Activated T-helper 1 cell treated with anti-CD3 and anti-CD28 coated beads, Interleukin-2, amount 50 U/mL, for 16 hours (primary cell): ENCODE measurements at regions not wholly inside any gene's neighbourhood (a gene's known extent, or its start where the extent isn't known, plus 50 kb on each side); places are given as distances from the start of the nearest gene placed in this dataset.

Experiments used
- DNase-seq, 2 donors: peaks; one replicate each; pipeline ENCODE4 v3.0.0-alpha.2; 2020; ENCODE audit warnings: low read depth in 1 of 2, low spot score in 1 of 2

DNA sequence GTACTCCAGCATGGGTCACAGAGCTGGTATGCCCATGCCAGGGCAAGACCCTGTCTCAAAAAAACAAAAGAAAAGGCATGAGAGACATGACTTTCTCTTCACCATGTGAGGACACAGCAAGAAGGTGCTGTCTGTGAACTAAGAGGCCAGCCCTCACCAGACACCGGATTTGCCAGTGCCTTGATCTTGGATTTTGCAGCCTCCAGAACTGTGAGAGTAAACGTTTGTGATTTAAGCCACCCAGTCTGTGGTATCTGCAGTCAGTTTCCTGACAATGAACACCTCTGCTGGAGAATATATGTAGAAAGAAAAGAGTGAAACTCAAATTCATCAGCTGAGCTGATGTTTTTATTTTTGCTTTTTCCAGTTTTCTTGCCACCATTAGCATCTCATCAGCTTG is 166.3 kb upstream of the RAB4A start:
- no peak for DNase-seq

- DNase-seq, result no peak
Measured at GRCh38 chr1:229105109-229105508, 165.8 kb upstream of the RAB4A start.

DNA sequence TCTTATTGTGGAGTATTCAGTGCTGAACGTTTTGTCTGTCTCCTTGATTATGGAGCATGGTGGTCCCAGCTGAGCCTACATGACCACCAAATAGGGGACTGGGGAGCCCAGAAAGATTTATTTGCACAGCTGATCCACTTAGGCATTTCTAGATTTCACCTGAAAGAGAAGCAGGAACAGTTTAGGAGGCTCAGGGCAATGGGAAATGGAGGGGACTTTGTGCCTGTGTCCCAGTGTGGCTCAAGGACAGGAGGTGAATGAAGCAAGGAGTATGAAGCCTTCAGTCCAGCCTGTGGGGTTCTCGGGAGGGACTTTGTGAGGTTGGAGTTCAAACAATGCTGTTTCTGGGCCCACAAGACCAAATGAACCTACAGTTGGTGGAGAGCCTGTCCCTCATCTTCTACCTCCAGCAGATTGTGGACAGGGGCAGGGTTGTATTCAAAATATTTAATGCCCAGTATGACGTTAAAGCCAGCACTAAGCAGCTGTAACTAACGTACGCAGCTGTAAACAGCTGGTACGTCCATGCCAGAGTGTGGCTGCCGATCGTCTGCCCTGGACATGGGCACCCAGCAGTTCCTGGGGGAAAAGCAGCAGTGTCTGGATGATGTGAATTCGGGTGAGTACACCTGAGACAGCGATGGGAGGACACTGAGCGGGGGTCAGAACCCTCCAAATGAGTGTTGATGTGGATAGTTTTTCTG is 164.9 kb upstream of the RAB4A start:
- DNase-seq, result no peak

- DNase-seq, result no peak
Measured at GRCh38 chr1:229106526-229107125, 164.3 kb upstream of the RAB4A start.

GRCh38 chr1:229107304-229107815 is 163.6 kb upstream of the RAB4A start:
- no peak for DNase-seq

GRCh38 chr1:229107972-229108371 is 162.9 kb upstream of the RAB4A start:
- no peak for DNase-seq

DNA sequence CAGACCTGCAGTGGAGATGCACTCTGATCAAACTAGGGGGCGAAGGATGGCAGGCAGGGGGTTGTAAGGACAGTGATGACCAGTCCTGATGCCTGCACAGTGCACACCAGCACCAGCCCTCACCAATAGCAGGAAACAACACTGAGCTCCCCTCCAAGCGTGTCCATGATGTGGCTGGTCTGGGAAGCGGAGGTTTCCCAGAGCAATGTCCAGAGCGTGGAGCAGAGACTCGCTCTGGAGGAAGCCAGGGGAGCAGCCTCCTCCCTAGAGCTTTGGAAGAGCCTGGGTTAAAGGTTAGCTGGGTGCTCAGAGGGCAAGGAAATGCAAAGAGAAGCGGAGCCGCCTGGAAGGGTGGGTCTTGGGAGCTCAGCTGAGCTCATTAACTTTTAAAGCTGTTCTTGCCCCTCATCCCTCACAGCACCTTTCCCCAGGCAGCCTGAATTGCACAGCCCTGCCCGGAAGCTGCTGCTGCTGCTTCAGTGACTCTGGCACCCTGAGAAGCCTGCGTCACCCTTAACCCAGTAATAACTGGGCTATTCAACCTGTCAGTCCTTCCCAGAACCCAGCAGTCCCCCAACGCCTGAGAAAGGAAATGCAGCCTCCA is 162.2 kb upstream of the RAB4A start:
- DNase-seq, result no peak

GRCh38 chr1:229109320-229109761 is 161.6 kb upstream of the RAB4A start:
- no peak for DNase-seq

DNA sequence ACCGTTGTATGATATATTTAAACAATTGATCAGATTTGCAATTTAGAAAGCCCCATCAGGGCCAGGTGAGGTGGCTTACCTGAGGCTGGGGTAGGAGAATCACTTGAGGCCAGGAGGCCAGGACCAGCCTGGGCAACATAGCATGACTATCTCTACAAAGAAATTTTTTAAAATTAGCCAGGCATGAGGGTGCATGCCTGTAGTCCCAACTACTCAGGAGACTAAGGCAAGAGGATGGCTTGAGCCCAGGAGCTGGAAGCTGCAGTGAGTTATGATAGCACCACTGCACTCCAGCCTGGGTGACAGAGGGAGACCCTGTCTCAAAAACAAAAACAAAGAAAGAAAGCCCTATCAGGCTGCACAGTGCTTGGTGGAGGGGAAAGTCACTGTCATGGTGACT is 159.9 kb upstream of the RAB4A start:
- DNase-seq, result no peak

- DNase-seq, result no peak
Measured at GRCh38 chr1:229111703-229112319, 159.1 kb upstream of the RAB4A start.

GRCh38 chr1:229112832-229113548 is 157.9 kb upstream of the RAB4A start:
- no peak for DNase-seq

DNA sequence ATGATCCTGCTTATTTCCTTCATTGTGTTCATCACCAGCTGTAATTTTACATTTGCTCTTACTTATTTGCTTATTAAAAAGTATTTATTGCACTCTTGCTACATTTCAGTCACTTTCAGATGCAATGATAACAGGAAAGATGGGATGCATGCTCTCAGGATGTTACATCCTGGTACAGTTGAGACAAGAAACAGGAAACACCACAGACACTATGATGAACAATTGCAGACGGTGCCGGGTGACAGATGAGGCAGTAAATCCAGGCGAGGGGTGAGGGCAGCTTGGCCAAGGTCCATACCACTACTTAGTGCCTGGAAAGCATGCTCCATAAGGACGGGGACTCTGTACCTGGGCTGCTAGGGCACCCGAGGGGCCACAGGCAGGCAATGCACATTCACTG is 156.6 kb upstream of the RAB4A start:
- DNase-seq, result no peak

DNA sequence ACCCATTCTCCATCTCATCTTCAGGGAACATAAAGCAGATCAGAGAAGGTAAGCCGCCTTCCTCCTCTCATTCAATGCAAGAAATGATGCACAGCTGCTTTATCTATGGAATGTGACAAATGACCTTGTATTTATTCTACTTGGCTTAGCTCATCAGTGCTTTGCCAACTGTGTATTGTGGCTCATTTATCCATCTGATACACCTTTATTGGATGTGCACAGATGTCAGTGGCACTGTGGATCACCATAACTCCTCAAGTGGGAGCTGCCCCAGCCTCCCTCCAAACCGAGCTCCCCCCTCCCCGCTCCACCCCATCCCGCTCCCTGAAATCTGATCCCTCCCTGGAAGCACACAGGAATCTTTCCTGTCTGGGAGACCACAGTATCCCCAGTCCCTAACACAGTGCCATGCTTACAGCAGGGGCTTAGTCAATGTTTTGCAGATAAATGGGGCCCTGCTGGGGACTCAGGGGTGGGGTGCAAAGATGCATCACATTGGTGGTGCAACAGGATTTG is 156.0 kb upstream of the RAB4A start:
- no peak for DNase-seq

DNA sequence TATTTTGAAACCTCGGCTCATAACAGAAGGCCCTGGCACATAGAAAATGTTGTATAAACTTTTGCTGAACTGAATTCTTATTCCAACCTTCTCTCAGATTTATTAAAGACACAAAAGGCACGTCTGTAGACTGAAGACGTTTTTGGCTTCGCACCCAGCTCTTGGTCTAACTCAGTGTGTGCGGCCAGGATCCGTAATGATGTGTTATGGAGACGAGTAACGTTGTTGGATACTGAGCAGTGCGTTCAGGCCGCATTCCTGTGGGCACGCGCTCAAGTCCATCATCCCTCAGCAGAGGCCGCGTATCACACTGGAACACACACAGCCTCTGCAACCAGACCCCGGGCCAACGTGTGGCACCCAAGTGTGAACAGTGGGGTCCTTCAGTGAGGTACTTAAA is 154.8 kb upstream of the RAB4A start:
- DNase-seq, result no peak

DNA sequence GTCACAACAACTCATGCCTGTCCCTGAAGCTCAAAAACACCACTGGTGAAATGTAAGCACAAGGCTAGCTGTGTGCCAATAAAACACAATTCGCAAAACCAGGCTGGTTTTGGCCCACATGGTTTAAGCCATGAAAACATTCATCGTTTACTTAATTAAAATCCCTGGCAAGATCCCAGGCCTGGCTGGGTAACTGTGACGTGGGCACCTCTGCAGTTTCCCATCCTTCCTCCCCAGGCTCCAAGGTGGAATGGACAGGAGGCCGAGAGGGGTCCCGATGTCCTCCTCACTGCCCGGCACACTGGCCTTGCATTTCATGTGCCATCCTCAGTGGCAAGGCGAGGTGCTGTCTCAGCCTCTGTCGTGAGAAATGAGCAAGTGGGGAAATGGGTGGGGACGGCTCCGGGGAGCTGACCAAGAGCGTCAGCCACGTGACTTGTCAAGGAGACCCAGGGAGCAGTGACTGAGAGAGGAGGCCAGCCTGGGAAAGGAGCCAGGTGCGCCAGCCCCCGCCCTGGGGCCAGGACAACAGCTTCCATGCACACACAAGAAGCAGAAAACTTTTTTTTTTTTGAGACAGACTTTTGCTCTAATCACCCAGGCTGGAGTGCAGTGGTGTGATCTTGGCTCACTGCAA is 153.1 kb upstream of the RAB4A start:
- DNase-seq, result no peak

DNA sequence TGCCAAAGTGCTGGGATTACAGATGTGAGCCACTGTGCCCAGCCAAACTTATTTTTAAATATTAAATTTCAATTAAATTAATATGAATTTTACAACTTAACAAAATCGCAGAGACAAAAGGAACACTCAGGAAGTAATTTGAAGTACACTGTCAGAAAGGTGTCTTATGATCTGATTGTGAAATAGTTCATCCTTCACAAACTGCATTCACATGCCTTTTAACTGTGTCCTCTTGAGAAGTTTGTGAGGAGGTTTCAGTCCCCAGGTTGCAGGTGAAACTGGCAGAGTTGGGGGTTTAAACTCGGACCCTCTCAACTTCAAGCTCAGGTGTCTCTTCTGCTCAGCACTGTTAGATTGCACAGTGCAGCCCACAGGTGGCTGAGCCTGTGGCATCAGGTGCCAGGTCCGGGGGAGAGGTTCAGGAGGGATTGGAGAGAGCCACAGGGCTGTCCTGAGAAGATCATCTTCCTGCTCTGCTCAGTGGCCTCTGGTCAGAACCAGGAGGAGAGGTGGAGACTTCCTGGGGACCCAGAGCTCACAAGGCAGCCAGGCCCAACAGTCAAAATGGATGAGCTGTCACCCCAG is 152.3 kb upstream of the RAB4A start:
- DNase-seq, result no peak

DNA sequence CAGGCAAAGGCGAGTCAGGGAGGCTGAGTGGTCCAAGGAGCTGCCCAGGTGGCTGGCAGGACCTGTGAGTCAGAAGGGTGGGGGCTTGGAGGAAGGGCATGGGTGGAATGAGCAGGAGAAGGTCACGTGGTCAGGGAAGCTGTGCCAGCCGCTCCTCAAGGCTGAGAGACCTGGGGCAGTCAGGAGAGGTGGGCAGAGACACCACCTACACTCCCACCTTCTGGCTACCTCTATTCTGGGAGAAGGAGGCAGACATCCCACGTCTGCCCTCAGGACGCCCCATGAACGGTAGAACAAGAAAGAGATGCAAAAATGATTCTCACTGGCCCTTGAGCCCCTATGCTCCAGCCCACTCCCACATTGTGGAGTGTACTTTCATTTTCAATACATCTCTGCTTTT is 151.8 kb upstream of the RAB4A start:
- DNase-seq, result no peak

- DNase-seq, result no peak
Measured at GRCh38 chr1:229119876-229120275, 151.0 kb upstream of the RAB4A start.

GRCh38 chr1:229121845-229122436 is 149.0 kb upstream of the RAB4A start:
- DNase-seq, result no peak

GRCh38 chr1:229122606-229123005 is 148.3 kb upstream of the RAB4A start:
- DNase-seq, result no peak
